KG1 (cell line): ENCODE measurements at regions not wholly inside any gene's neighbourhood (a gene's known extent, or its start where the extent isn't known, plus 50 kb on each side); places are given as distances from the start of the nearest gene placed in this dataset.

Source experiments
- DNase-seq: peaks from one replicate; lab custom pipeline; 2025; lab: John Stamatoyannopoulos, UW

DNA sequence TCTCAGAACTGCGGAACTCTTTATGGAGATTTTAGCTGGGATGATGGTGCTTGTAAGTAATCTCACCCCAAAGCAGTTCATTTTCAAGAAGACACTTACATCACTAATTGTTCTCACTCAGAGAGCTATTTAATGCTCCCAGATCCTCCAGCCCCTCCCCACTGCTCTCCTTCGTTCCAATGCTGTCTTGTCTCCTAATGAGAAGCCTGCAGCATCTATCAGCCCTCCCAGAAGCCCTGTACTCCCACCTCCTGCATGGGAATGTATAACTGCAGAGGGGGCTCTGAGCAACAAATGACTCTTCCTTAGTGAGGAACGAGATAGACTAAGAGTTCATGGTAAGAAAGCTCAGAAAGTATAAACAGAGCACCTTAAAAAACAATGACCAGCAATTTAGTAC lies 377.4 kb upstream of the RUNX1 start:
- no peak for DNase-seq

DNA sequence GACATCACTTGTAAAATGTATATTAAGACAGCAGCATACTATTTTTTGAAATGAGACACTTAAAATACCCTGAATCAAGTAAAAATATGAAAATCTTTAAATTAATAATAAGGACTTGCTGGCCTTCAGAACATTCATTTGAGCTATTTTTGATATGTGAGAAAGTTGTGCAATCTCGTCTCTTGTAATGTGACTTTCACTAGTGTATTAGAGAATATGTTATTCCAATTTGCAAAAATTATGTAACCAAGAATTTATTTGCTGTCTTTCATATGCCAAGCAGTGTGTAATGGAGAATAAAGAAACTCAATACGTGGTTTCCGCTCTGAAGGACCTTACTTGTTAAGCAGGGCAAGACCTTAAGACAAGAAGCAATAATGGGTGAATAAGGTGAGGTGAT lies 375.0 kb upstream of the RUNX1 start:
- no peak for DNase-seq

DNA sequence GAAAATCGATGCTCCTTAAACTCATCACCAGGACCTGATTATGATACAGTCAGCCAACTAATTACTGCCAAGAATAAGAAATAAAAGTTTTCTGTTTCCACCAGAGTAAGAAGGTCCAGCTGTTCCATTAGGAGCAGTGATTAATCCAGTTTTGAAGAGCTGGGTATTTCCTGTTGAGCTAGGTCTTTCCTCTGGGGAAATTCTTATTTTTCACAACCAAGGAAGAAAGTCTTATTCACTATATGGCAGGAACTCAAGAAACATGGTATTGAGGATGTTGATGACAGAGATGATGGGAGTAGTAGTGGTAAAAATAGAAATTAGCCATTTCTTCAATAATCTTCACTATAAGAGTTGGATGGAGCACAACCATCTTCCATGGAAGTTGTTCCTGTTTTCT lies 374.6 kb upstream of the RUNX1 start:
- DNase-seq = no peak

DNA sequence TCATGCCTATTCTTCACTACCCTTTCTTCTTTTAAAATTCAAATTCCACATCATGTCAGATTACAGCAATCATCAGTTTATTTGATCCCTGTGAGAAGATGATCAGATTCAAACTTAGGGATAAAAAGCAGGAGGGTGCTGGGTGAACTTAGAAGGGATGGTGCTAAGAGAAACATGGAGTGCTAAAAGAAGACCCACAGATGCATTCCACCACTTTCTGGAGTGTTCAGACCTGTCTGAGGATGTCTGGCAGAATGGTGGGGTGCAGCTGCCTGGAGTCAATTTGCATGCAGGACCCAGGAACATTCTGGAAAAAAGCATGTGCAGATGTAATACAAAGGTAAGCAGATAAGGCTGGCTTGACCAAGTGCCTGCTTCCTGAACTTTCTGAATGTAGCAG lies 372.9 kb upstream of the RUNX1 start:
- no peak for DNase-seq

DNA sequence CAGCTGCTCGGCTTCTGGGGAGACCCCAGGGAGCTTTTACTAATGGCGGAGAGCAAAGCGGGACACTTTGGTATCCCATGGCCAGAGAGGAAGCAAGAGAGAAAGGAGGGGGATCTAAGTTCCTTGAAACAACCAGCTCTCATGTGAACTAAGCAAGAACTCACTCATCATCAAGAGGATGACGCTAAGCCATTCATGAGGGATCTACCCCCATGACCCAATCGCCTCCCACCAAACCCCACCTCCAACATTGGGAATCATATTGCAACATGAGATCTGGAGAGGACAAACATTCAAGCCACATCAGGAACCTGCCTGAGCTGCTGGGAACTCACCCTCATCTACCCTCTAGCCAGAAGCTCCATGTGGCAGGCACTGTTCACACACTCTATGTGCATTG lies 372.1 kb upstream of the RUNX1 start:
- DNase-seq = no peak

DNA sequence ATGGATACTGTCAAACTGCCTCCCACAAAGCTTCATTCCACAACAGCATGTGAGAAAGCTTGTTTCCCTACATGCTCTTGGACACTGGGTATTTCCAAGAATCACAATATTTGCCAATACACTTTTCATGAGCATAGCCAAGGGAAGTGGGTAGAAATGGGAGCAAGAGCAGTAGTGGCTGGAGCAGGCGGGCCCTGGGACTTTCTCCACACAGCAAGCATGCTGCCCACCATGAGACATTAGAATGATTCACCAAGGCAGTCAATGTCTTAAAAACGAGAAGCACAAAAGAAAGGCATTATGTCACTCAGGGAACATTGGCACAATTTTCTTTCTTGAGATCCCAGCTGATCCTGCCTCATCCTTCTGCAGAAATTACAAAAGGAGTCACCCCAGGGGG lies 371.6 kb upstream of the RUNX1 start:
- DNase-seq = no peak

DNA sequence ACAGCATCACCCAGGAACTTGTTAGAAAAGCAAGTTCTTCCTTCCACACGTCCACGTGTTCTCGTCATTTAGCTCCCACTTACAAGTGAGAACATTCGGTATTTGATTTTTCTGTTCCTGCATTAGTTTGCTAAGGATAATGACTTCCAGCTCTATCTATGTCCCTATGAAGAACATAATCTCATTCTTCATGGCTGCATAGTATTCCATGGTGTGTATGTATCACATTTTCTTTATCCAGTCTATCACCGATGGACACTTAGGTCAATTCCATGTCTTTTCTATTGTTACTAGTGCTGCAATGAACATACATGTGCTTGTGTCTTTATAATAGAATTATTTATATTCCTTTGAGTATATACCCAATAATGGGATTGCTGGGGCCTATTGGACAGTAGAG lies 368.7 kb upstream of the RUNX1 start:
- no peak for DNase-seq

DNA sequence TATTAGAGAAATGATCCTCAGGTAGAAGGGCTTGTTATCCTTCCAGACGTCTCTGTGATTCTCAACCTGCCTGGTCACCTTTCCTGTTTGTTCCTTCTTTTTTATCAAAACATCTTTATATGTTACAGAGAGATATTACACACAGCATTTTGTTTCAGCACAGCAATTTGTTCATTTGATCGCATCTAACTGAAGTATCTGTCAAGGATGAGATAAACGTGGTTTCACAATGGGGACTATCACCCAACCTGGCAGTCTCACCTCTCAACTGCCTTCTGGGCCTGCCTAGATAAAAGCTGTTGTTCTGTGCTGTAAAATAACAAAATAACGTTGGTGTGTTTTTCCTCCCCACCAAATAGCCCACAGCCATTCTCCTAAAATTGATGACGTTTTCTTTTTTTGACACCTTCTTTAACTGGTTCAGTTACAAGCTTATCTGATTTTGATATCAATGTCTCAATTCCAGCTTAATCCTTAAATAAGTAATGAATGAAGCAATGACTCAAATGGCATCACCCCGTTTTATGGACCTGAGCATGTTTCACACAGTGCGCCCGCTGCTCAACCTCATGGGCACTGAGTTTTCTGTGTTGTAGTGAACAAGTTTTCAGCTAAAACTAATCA lies 367.9 kb upstream of the RUNX1 start:
- DNase-seq = no peak

DNA sequence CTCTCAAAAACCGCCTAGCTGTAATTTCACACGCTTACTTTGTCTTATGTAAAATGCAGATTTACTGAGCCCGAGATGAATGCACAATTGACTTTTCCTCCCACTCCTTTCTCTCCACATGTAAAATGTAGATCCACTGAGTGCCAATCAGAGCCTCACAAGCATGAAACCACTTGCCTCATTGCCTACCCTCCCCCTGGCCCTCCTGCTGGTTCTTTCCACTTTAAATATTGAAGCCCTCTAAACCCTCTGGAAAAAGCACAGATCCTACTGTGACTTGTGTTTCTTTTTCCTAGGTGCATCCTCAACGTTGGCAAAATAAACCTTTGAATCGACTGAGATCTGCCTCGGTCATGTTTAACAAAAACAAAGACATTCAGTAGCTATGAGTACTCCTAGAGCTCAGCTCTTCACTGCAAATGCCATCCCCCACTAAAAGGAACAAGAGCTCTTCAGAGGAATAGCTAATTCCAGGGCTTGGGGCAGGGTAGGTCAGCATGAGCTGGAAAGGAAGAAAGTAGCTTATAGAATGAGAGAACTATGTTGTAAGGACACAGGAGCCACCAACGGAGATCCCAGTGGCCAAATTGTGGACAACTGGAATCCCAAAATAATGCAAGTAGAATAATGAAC lies 365.5 kb upstream of the RUNX1 start:
- no peak for DNase-seq

DNA sequence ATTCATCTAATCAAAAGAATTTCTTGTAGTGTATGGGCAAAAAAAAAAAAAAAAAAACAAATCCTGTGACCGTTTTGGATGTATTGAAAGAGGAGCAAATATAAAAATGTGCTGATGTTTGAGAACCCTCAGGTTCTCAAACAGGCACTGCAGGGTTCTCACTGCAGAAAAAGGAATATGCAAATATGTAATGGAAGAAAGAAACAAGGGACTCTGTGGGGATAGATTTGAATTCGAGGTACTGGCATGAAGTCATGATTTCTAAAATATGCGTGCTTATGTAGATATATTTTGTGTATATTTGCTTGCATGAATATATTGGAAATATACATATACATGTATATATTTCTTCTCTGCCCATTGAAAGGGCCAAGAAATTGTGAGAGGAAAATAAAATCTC lies 365.0 kb upstream of the RUNX1 start:
- DNase-seq = no peak

DNA sequence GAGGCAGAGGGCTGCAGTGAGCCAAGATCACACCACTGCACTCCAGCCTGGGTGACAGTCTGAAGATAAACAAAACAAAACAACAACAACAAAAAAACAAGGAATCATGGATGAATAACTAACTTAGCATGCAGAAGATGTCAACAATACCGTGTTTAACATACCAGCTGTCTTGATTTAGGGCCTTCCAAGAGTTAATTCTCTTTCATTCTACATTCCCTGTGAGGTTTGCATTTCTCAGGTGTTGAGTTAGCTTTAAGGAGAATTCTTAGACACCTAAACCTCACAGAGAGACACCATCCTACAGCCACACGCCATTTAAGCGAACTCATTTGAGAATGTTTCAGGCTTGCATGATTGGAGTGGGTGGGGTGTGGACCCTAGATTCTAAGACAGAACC lies 363.1 kb upstream of the RUNX1 start:
- DNase-seq = no peak

DNA sequence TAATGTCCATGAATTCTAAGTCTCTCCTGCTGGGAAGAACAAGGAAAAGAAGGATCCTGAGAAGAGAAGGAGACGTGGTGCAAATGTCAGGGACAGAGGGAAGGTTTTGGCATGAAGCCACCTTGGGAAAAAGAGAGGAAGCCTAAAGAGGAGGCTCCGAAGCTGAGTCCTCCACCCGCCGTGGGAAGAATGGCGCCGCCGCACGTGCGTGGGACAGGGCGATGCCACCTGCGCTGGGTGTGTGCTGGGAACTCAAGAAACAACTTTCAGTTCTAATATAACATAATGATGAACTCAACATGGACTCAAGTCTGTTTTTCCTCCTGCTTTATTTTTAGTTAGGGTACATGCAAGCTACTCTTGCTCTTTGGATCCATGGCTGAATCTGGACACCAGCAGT lies 362.3 kb upstream of the RUNX1 start:
- DNase-seq = no peak

DNA sequence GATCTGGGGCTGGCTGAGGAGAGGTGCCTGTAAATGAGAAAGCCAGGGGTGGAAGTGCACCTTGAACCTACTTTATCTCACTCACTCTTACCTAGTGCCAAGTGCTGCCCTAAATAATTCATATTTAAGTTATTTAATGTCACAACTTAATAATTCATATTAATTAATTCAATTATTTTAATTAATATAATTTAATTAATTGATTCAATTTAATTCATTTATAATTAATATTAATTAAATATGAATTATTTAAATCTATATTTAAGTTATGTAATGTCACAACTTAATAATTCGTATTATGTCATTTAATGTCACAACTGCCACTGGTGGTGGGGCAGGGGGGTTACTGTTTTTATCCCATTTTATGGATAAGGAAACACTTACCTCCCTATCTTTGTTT lies 361.6 kb upstream of the RUNX1 start:
- DNase-seq = no peak

DNA sequence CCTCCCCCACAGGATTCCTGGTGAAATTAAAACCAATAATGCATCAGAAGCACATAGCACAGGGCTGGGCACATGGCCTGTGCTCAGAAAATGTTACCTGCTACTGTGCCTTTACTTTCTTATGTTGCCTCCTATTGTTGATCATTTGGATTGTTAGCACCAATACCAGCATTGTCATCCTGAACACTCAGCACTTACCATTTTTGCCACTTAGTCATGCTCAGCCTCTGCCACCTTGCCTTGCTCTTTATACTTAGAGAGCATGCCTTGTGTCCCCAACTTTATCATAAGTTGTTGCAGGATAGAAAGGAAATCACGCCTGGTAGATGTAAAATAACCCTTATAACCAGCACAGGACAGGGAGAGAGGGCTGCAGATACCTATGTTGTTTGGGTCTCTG lies 361.0 kb upstream of the RUNX1 start:
- no peak for DNase-seq

DNA sequence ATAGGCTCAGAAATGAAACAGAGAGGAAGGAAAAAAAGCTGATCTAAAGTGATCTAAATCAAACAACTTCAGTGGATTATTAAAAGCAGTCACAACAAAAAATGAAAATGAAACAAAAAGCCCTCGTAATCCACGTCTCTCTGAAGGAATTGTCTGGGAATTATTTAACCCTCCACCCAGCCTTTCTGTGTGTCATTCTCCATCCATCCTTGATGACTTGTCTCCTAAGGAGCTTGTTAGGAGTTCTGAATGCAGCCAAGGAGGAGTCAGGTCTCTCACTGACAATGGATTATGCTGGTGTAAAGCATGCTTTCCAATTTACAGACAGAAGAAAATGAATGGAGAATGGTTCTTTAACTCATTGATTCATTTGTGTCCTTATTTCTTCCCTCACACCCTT lies 359.3 kb upstream of the RUNX1 start:
- no peak for DNase-seq

DNA sequence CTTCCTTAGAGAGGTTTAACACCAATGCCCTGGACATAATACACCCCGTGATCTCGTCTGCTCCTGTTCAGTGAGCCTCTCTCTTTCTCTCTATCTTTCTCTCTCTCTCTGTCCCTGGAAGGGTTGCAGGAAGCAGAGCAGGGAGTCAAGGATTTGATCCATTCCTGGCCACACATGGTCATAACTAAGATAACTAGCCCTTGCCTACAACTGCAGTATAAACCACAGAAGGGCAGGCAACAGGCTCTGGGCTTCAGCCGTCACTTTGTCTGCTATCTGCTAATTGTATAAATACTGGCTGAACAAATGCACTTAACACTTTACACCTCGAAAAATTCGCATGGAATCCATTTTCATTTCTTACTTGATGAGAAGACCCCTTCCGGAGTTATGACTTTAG lies 357.5 kb upstream of the RUNX1 start:
- DNase-seq = no peak

DNA sequence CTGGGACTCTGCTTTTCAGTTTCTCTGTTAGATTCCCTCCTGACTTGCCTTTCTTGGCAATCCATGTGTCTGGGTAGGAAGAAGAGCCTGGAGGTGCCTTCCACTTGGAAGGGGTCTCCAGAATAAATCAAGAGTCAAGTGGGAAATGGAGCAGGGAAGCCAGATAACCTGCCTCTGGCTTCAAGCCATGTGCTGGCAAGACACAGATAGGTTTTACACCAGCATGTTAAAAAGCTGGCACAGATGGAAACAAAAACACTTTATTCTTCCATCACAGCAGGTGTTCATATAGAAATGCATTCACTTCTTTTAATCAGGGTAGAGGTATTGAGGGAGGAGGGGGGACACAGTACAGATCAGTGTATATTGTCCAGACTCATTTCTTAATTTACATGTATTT lies 356.9 kb upstream of the RUNX1 start:
- DNase-seq = no peak

DNA sequence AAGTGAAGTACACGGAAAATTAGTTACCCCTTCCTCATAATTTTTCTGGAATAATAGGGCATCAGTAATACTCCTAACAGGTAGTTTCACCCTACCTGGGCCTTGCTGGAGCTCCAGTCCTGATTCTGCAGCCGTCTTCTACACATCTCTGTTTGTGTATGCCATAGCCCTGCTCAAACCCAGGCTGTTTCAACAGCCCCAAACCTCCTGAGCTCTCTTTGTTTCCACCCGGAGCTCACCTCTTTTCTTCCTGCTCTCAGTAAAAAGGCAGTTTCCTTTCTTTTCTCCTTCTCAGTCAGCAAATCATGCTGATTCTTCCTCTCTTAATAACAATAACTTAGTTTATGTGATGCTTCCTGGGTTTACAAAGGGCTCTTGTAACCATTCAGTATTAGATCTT lies 355.1 kb upstream of the RUNX1 start:
- DNase-seq = no peak

DNA sequence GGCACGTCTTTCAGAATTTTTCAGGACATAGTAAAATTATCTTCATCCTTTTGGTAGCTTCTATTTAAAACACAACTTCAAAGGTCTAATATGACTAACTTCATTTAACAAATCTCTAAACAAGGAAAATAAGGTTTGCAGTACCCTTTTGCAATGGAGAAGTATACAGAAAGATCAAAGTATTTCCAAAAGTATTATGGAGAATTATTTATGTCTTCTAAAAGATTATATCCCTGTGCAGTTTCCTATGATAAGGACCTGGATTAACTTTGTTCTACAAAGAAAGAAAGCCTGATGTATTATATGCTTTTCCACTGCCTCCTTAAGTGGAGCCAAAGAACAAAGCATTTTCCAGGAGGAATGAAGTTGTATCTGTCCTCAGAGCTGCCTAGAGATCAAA lies 353.0 kb upstream of the RUNX1 start:
- no peak for DNase-seq

DNA sequence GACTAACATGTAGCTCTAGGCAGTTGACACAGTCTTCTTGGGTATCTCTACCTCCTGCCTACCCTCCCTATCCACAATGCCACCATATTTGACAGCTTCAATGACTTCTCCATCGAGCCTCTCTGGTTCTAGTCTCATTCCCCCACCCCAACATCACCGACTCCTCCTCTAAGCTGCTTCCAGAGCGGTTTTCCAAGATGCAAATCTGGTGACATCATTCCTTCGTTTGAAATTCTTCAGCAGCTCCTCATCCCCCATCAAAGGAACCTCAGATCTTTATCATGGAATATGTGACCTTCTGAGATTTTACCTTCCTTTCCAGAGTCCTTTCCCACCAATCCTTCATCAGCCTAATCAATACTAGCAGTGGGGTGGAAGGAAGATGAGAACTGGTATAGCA lies 352.4 kb upstream of the RUNX1 start:
- no peak for DNase-seq

DNA sequence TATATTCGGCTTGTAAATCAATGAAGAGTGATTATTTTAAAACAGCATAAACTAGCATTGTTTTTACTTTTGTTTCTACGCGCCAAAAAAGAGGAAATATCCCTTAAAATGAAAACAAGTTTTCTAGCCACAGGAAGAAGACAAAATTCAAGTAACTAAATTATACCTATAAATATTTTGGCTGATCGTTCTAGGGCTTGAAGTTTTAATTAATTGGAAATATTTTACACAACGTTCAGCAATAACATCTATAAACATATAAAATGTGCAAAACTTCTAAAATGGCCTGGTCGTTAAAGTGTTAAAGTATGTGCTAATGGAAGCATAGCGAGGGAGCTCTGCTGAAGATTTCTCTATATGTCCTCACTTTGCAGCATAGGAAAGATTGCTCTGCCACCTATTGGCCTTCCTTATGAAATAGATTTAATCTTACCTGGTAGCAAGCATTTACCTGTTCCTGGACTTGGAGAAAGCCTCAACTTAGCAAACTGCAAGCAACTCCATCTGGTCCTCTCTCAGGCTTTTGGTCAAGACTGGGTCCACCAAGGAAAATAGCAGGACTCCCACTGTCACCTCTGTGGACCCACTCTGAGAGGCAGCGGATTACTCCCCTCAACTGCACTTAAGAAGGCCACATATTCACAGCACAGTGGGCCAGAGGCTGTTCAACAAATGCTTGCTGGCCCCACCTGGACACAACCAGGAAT lies 351.3 kb upstream of the RUNX1 start:
- DNase-seq = peak; percentile 76

DNA sequence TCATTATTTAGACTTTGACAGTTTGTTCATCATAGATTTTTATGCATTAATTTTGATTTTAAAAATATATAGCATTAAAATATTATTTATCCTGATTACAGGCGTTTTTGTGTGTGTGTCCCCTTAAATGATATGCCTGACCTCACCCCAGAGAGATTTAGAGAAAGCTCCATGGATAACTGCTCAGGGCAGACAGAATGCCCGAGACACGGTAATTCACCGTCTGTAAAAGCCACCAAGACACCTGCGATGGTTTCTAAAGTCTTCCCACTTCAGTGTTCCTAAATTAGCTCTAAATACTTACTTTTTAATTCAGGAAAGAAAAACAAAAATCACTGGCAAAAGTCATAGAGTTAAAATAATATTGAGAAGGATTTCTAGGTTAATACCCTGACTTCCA lies 350.6 kb upstream of the RUNX1 start:
- no peak for DNase-seq

DNA sequence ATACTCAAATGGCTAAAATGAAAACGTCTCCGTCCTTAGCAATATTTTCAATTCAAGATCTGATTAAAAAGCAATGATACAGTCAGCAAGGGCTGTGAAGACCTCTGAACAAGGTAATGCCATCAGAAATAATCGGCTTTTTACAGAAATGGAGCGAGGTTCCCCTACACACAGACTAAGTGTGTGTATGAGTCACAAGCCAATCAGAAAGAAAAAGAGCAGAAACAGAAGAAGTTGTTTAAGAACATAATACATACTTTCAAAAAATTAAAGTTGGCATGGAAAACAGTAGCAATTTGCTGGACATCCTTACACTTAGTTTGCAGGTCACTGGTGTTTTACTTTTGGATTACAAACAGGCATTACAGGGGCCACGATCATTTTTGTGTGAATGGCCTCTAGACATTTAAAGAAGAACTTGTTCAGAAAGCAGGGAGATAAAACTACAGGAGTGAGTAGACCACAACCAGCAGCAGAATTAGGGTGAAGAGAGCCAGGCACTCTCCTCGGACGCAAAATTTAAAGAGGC lies 350.0 kb upstream of the RUNX1 start:
- peak; percentile 71 for DNase-seq
